ENCODE measurements at regions not wholly inside any gene's neighbourhood (a gene's known extent, or its start where the extent isn't known, plus 50 kb on each side); places are given as distances from the start of the nearest gene placed in this dataset.
"Not testable (repeated sequence)": the region's sequence is repeated elsewhere in the genome, so short reads cannot be mapped to it uniquely, and the experiment has no call there.

- DNase-seq: no peak
These were observed 50.1 kb upstream of the N4BP3 start for GRCh38 chr5:178063277-178063676.

GRCh38 chr5:178058321-178059012 is 54.9 kb upstream of the N4BP3 start:
- peak; percentile 86 for DNase-seq

- no peak for DNase-seq
These were observed 55.5 kb upstream of the N4BP3 start for GRCh38 chr5:178057839-178058238.

- no peak for DNase-seq
These were observed 56.4 kb upstream of the N4BP3 start for GRCh38 chr5:178056935-178057334.

- DNase-seq: not testable (repeated sequence)
These were observed 57.8 kb upstream of the N4BP3 start for GRCh38 chr5:178055536-178055935.

- DNase-seq: not testable (repeated sequence)
These were observed 56.0 kb upstream of the PROP1 start for GRCh38 chr5:178052062-178052461.

GRCh38 chr5:178050873-178051272 is 54.8 kb upstream of the PROP1 start:
- not testable (repeated sequence) for DNase-seq

- not testable (repeated sequence) for DNase-seq
These were observed 51.9 kb upstream of the PROP1 start for GRCh38 chr5:178047943-178048342.

GRCh38 chr5:178046757-178047399 is 50.8 kb upstream of the PROP1 start:
- DNase-seq: not testable (repeated sequence)

GRCh38 chr5:178045963-178046362 is 49.9 kb upstream of the PROP1 start:
- DNase-seq: not testable (repeated sequence)
